GM12865 (cell line): ENCODE measurements at regions not wholly inside any gene's neighbourhood (a gene's known extent, or its start where the extent isn't known, plus 50 kb on each side); places are given as distances from the start of the nearest gene placed in this dataset.

Source experiments
- DNase-seq: peaks from one replicate; pipeline ENCODE4 v3.0.0; 2010; ENCODE audit warnings: low read depth
- H3K4me3 ChIP-seq: 2 replicates; pipeline ENCODE4 v1.5.1; 2011; ENCODE audit warnings: mild to moderate bottlenecking, low read depth, low read length, control low read depth
- CTCF ChIP-seq: IDR thresholded peaks from 2 replicates; pipeline ENCODE4 v1.5.1; 2011; ENCODE audit warnings: low read length, control low read depth, low read depth, inconsistent platforms; ENCODE audit not compliant: insufficient read depth; ENCODE audit errors: missing control alignments

DNA sequence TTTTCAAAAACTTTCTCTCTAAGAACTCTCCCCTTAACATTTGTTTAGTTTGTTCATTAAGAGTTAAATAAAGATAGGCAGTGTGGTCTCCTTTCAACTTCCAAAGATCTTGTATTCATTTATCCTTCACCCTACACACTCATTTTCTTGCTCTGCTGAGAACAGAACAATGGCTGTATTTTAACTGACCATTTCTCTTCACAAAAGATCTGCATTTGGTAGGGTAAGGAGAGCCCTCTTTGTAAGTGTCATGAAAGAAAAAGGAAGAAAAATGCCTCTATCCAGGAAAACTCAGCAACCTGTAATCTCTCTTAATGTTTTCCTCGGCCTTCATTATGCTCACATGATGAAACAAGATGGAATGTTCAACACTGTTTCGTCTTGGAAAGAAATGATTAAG, 193.7 kb upstream of the TLE4 start:
- no peak for TF ChIP-seq CTCF
- no peak for DNase-seq
- H3K4me3 ChIP-seq = no peak overlapping the region

GRCh38 chr9:79382044-79382443, 189.7 kb upstream of the TLE4 start:
- no peak for TF ChIP-seq CTCF
- no peak overlapping the region for H3K4me3 ChIP-seq
- no peak for DNase-seq

- H3K4me3 ChIP-seq = no peak overlapping the region
- no peak for TF ChIP-seq CTCF
- DNase-seq = no peak
Observed at GRCh38 chr9:79382458-79382857, 189.3 kb upstream of the TLE4 start.

- DNase-seq = no peak
- no peak overlapping the region for H3K4me3 ChIP-seq
- no peak for TF ChIP-seq CTCF
Observed at GRCh38 chr9:79383096-79383495, 188.7 kb upstream of the TLE4 start.

- no peak for DNase-seq
- no peak overlapping the region for H3K4me3 ChIP-seq
Observed at GRCh38 chr9:79384091-79384490, 187.7 kb upstream of the TLE4 start.

GRCh38 chr9:79384501-79384900, 187.3 kb upstream of the TLE4 start:
- no peak for TF ChIP-seq CTCF
- no peak for DNase-seq
- H3K4me3 ChIP-seq = no peak overlapping the region

More at GRCh38 chr9:79384091-79384490, 187.7 kb upstream of the TLE4 start:
- TF ChIP-seq CTCF = no peak

DNA sequence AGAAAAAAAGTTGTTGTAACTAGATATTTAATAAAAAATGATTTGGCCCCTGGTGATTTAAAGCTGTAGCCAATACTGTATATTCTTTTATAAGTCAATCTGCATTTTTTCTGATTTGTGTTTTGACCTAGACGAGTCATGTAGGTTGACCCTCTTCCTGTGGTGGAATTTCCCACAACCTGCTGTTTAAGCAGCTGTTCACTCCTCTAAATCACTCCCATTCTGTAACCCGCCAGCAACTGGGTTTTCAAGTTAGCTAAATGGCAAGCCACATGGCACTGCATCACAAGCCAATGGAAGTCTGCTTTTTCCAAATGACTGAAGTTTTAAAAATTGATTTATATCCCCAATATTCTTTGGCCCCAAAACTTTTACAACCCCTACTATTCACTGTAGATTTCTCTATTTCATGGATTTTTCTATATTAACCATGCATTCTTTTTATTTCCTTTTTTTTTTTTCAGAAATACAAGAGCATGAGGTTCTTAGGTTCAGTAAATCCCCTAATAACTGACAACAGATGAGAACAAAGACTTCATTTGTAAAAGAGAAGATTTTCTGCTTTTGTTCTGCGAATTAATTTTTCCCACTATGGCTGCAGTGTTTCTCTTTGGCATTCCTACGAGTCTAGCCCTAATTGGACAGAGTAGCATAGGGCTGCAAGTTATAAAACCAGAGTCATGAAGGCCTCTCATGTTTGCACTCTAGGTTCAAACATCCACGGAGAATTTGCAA, 184.5 kb upstream of the TLE4 start:
- TF ChIP-seq CTCF = no peak
- H3K4me3 ChIP-seq = no peak overlapping the region
- no peak for DNase-seq
